Loucy (cell line): ENCODE measurements at regions not wholly inside any gene's neighbourhood (a gene's known extent, or its start where the extent isn't known, plus 50 kb on each side); places are given as distances from the start of the nearest gene placed in this dataset.
A peak's percentile ranks its signal among the peaks of the same experiment; 100 is the strongest.

ENCODE experiments used
- H2AFZ ChIP-seq: fragments of 200-600 bp; sonication (generic); 2 replicates; pipeline ENCODE4 v1.6.0; 2016; ENCODE audit warnings: antibody characterized with exemption, mild to moderate bottlenecking, low read length, moderate library complexity
- H3F3A ChIP-seq: fragments of 200-600 bp; 2 replicates; pipeline ENCODE4 v1.6.0; 2016; ENCODE audit warnings: antibody characterized with exemption, low read depth, mild to moderate bottlenecking
- H3K27me3 ChIP-seq: fragments of 200-600 bp; sonication (generic); 2 replicates; pipeline ENCODE4 v1.6.1; 2014; ENCODE audit warnings: low read length, mild to moderate bottlenecking; ENCODE audit not compliant: insufficient read depth, poor library complexity, severe bottlenecking
- H3K36me3 ChIP-seq: fragments of 200-600 bp; sonication (generic); 2 replicates; pipeline ENCODE4 v1.6.1; 2016; ENCODE audit warnings: low read length; ENCODE audit not compliant: insufficient read depth
- H3K4me1 ChIP-seq: fragments of 200-600 bp; sonication (generic); 2 replicates; pipeline ENCODE4 v1.5.1; 2014; ENCODE audit warnings: low read length, mild to moderate bottlenecking; ENCODE audit not compliant: insufficient read depth, poor library complexity, severe bottlenecking
- H3K4me2 ChIP-seq: fragments of 200-600 bp; sonication (generic); 2 replicates; pipeline ENCODE4 v1.6.0; 2014; ENCODE audit warnings: antibody characterized with exemption, low read length, low read depth, mild to moderate bottlenecking; ENCODE audit not compliant: poor library complexity, severe bottlenecking
- H3K4me3 ChIP-seq: fragments of 200-600 bp; sonication (generic); 2 replicates; pipeline ENCODE4 v1.5.1; 2014; ENCODE audit warnings: low read length, mild to moderate bottlenecking, mixed read lengths; ENCODE audit not compliant: poor library complexity, severe bottlenecking
- H3K79me2 ChIP-seq: fragments of 200-600 bp; sonication (generic); 2 replicates; pipeline ENCODE4 v1.6.1; 2014; ENCODE audit warnings: low read length; ENCODE audit not compliant: insufficient read depth
- H3K9ac ChIP-seq: fragments of 200-600 bp; sonication (generic); 2 replicates; pipeline ENCODE4 v1.6.0; 2014; ENCODE audit warnings: mild to moderate bottlenecking, low read depth, low read length, moderate library complexity; ENCODE audit not compliant: poor library complexity, severe bottlenecking
- H3K9me2 ChIP-seq: fragments of 200-600 bp; sonication (generic); replicated peaks from 2 replicates; pipeline ENCODE4 v1.6.1; 2016; ENCODE audit warnings: low read depth, low read length, mixed read lengths
- H3K9me3 ChIP-seq: fragments of 200-600 bp; sonication (generic); 2 replicates; pipeline ENCODE4 v1.6.1; 2014; ENCODE audit warnings: mild to moderate bottlenecking, antibody characterized with exemption, low read length, low read depth; ENCODE audit not compliant: insufficient read depth
- H4K20me1 ChIP-seq: fragments of 200-600 bp; sonication (generic); 2 replicates; pipeline ENCODE4 v1.6.0; 2014; ENCODE audit warnings: antibody characterized with exemption, low read length, mild to moderate bottlenecking; ENCODE audit not compliant: insufficient read depth, poor library complexity, severe bottlenecking
- CTCF ChIP-seq: fragments of 200-600 bp; sonication (generic); conservative IDR thresholded peaks from 2 replicates; pipeline ENCODE4 v1.5.1; 2014; ENCODE audit warnings: mild to moderate bottlenecking, antibody characterized with exemption, low read length
- EZH2phosphoT487 ChIP-seq: fragments of 200-600 bp; IDR thresholded peaks from 2 replicates; pipeline ENCODE4 v1.6.1; 2018; ENCODE audit warnings: antibody characterized with exemption, mild to moderate bottlenecking, moderate library complexity, borderline replicate concordance

GRCh38 chr5:23343121-23343520 is 164.3 kb upstream of the PRDM9 start:
- Histone ChIP-seq H4K20me1 (no peaks in the 10 kb centered on the region), H3K9me3 (no peaks in the 10 kb centered on the region), H3K4me1 (no peaks in the 10 kb centered on the region), H3K9me2 (no peaks in the 10 kb centered on the region), H3K9ac (no peak overlapping the region), H3K27me3 (no peaks in the 10 kb centered on the region), H2AFZ (no peak overlapping the region), H3K36me3 (no peaks in the 10 kb centered on the region), H3K79me2 (no peaks in the 10 kb centered on the region), H3K4me2 (no peak overlapping the region), H3F3A (no peaks in the 10 kb centered on the region), H3K4me3 (no peak overlapping the region)
- TF ChIP-seq EZH2phosphoT487 (no peak), CTCF (no peak)

- Histone ChIP-seq H3K9me3 (no peaks in the 10 kb centered on the region), H3F3A (no peaks in the 10 kb centered on the region), H2AFZ (no peak overlapping the region), H4K20me1 (no peaks in the 10 kb centered on the region), H3K9ac (no peak overlapping the region), H3K27me3 (no peaks in the 10 kb centered on the region), H3K79me2 (no peaks in the 10 kb centered on the region), H3K4me1 (no peaks in the 10 kb centered on the region), H3K4me3 (no peak overlapping the region), H3K4me2 (no peak overlapping the region), H3K9me2 (no peaks in the 10 kb centered on the region), H3K36me3 (no peaks in the 10 kb centered on the region)
- TF ChIP-seq EZH2phosphoT487 (no peak), CTCF (peak; percentile 19; the same call in 1 of the 2 replicates)
Measured at GRCh38 chr5:23332650-23333251, 174.7 kb upstream of the PRDM9 start.

- Histone ChIP-seq H3K4me1 (no peaks in the 10 kb centered on the region), H3K9ac (no peak overlapping the region), H4K20me1 (no peaks in the 10 kb centered on the region), H3K9me2 (no peaks in the 10 kb centered on the region), H3K79me2 (no peaks in the 10 kb centered on the region), H3K9me3 (no peaks in the 10 kb centered on the region), H3F3A (no peaks in the 10 kb centered on the region), H3K4me3 (no peak overlapping the region), H3K36me3 (no peaks in the 10 kb centered on the region), H3K4me2 (no peak overlapping the region), H2AFZ (no peak overlapping the region), H3K27me3 (no peaks in the 10 kb centered on the region)
- no peak for TF ChIP-seq CTCF
- no peak for TF ChIP-seq EZH2phosphoT487
Measured at GRCh38 chr5:23330726-23331125, 176.7 kb upstream of the PRDM9 start.
